ENCODE measurements at regions not wholly inside any gene's neighbourhood (a gene's known extent, or its start where the extent isn't known, plus 50 kb on each side); places are given as distances from the start of the nearest gene placed in this dataset.

GRCh38 chr2:49236316-49236715 is 82.0 kb upstream of the FSHR start:
- dilution Hi-C loops (cut with MboI; ENCODE audit: extremely low pct_ligation_motif_present, low sequenced_read_pairs), result no loop called here

GRCh38 chr2:49226360-49226759 is 72.0 kb upstream of the FSHR start:
- DNase-seq (ENCODE audit: low read depth, low spot score), result no peak
- Histone ChIP-seq H3K79me2 (ENCODE audit: control insufficient read depth, insufficient read depth, low read length) (no peaks in the 10 kb centered on the region), H3K9me3 (ENCODE audit: control insufficient read depth, low read depth, low read length) (no peaks in the 10 kb centered on the region), H3K9me1 (ENCODE audit: control insufficient read depth, extremely low read depth, insufficient read depth, low read length) (no peaks in the 10 kb centered on the region), H2AFZ (ENCODE audit: control insufficient read depth, low read length) (no peak overlapping the region), H3K4me1 (ENCODE audit: control insufficient read depth, extremely low read depth, insufficient read depth, low read length) (no peaks in the 10 kb centered on the region), H3K36me3 (ENCODE audit: control insufficient read depth in 2 of 2, extremely low read depth in 1 of 2, insufficient read depth in 2 of 2, low read length in 2 of 2) (no peaks in the 10 kb centered on the region), H3K27me3 (ENCODE audit: control insufficient read depth, extremely low read depth, insufficient read depth, low read length) (no peaks in the 10 kb centered on the region), H4K20me1 (ENCODE audit: control insufficient read depth, extremely low read depth, insufficient read depth, low read length) (no peaks in the 10 kb centered on the region), H3K4me3 (ENCODE audit: control insufficient read depth in 2 of 3, extremely low read depth in 1 of 3, insufficient read depth in 2 of 3, low read depth in 1 of 3, low read length in 3 of 3) (no peak overlapping the region), H3K27ac (ENCODE audit: control insufficient read depth, insufficient read depth, low read length) (no peak overlapping the region), H3K9ac (ENCODE audit: control insufficient read depth, extremely low read depth, insufficient read depth, low read length) (no peak overlapping the region), H3K4me2 (ENCODE audit: control insufficient read depth, extremely low read depth, insufficient read depth, low read depth, low read length) (no peak overlapping the region)
- dilution Hi-C loops (cut with MboI; ENCODE audit: extremely low pct_ligation_motif_present, low sequenced_read_pairs), result no loop called here
- TF ChIP-seq EZH2 (IDR thresholded peaks at IDR 0.05; ENCODE audit: low read length), result no peak
- FAIRE-seq, result no peak

More at GRCh38 chr2:49236316-49236715, 82.0 kb upstream of the FSHR start:
- Histone ChIP-seq H3K79me2 (ENCODE audit: control insufficient read depth, insufficient read depth, low read length) (no peaks in the 10 kb centered on the region), H3K4me3 (ENCODE audit: control insufficient read depth in 2 of 3, extremely low read depth in 1 of 3, insufficient read depth in 2 of 3, low read depth in 1 of 3, low read length in 3 of 3) (no peak overlapping the region), H3K27ac (ENCODE audit: control insufficient read depth, insufficient read depth, low read length) (no peak overlapping the region), H3K4me1 (ENCODE audit: control insufficient read depth, extremely low read depth, insufficient read depth, low read length) (no peaks in the 10 kb centered on the region), H3K9ac (ENCODE audit: control insufficient read depth, extremely low read depth, insufficient read depth, low read length) (no peak overlapping the region), H3K36me3 (ENCODE audit: control insufficient read depth in 2 of 2, extremely low read depth in 1 of 2, insufficient read depth in 2 of 2, low read length in 2 of 2) (no peaks in the 10 kb centered on the region), H3K9me1 (ENCODE audit: control insufficient read depth, extremely low read depth, insufficient read depth, low read length) (no peaks in the 10 kb centered on the region), H3K9me3 (ENCODE audit: control insufficient read depth, low read depth, low read length) (peaks cover 2% of the 10 kb centered on the region), H4K20me1 (ENCODE audit: control insufficient read depth, extremely low read depth, insufficient read depth, low read length) (no peaks in the 10 kb centered on the region), H3K4me2 (ENCODE audit: control insufficient read depth, extremely low read depth, insufficient read depth, low read depth, low read length) (no peak overlapping the region), H2AFZ (ENCODE audit: control insufficient read depth, low read length) (no peak overlapping the region), H3K27me3 (ENCODE audit: control insufficient read depth, extremely low read depth, insufficient read depth, low read length) (no peaks in the 10 kb centered on the region)
- TF ChIP-seq CTCF (optimal IDR thresholded peaks at IDR 0.05 in 1 of 3, IDR thresholded peaks at IDR 0.05 in 1 of 3, conservative IDR thresholded peaks at IDR 0.05 in 1 of 3; ENCODE audit: extremely low read depth in 1 of 3, insufficient read depth in 2 of 3, low read length in 3 of 3) (no peak), EZH2 (IDR thresholded peaks at IDR 0.05; ENCODE audit: low read length) (no peak)
- FAIRE-seq, result no peak
- no peak for DNase-seq (ENCODE audit: low read depth, low spot score)

- Histone ChIP-seq H3K36me3 (ENCODE audit: control insufficient read depth in 2 of 2, extremely low read depth in 1 of 2, insufficient read depth in 2 of 2, low read length in 2 of 2) (no peaks in the 10 kb centered on the region), H2AFZ (ENCODE audit: control insufficient read depth, low read length) (no peak overlapping the region), H3K9ac (ENCODE audit: control insufficient read depth, extremely low read depth, insufficient read depth, low read length) (no peak overlapping the region), H3K4me2 (ENCODE audit: control insufficient read depth, extremely low read depth, insufficient read depth, low read depth, low read length) (no peak overlapping the region), H3K4me1 (ENCODE audit: control insufficient read depth, extremely low read depth, insufficient read depth, low read length) (no peaks in the 10 kb centered on the region), H3K4me3 (ENCODE audit: control insufficient read depth in 2 of 3, extremely low read depth in 1 of 3, insufficient read depth in 2 of 3, low read depth in 1 of 3, low read length in 3 of 3) (no peak overlapping the region), H3K27me3 (ENCODE audit: control insufficient read depth, extremely low read depth, insufficient read depth, low read length) (no peaks in the 10 kb centered on the region), H3K9me3 (ENCODE audit: control insufficient read depth, low read depth, low read length) (no peaks in the 10 kb centered on the region), H3K27ac (ENCODE audit: control insufficient read depth, insufficient read depth, low read length) (no peak overlapping the region), H4K20me1 (ENCODE audit: control insufficient read depth, extremely low read depth, insufficient read depth, low read length) (no peaks in the 10 kb centered on the region), H3K79me2 (ENCODE audit: control insufficient read depth, insufficient read depth, low read length) (no peaks in the 10 kb centered on the region), H3K9me1 (ENCODE audit: control insufficient read depth, extremely low read depth, insufficient read depth, low read length) (no peaks in the 10 kb centered on the region)
- FAIRE-seq (no peak), DNase-seq (ENCODE audit: low read depth, low spot score) (no peak)
- dilution Hi-C loops (cut with MboI; ENCODE audit: extremely low pct_ligation_motif_present, low sequenced_read_pairs), result no loop called here
- TF ChIP-seq CTCF (optimal IDR thresholded peaks at IDR 0.05 in 1 of 3, IDR thresholded peaks at IDR 0.05 in 1 of 3, conservative IDR thresholded peaks at IDR 0.05 in 1 of 3; ENCODE audit: extremely low read depth in 1 of 3, insufficient read depth in 2 of 3, low read length in 3 of 3) (no peak), EZH2 (IDR thresholded peaks at IDR 0.05; ENCODE audit: low read length) (no peak)
Observed at GRCh38 chr2:49225126-49225525, 70.8 kb upstream of the FSHR start.
